ENCODE measurements at regions not wholly inside any gene's neighbourhood (a gene's known extent, or its start where the extent isn't known, plus 50 kb on each side); places are given as distances from the start of the nearest gene placed in this dataset.

DNA sequence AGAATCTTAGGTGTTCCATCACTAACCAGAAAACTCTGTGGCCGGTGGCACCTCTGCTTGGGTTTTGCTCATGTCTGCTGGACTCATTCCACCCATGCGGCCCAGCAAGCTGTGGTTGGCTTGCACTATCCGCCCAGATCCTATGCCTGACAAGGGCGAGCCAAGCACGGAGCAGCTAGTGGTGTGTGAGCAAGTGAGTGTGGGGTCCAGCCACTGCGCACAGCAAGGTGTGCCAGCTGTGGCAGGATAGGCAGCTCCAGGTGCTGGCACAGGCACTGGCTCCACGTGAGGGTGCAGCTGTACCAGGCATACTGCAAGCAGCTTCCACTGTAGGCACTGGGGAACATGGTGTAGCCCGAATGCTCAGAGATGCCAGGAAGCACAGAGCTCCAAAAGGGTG is 813.7 kb upstream of the CNTN5 start:
- Mint-ChIP-seq H3K4me3 (no peak overlapping the region), H3K36me3 (ENCODE audit: low read depth) (no peaks in the 10 kb centered on the region), H3K27me3 (no peaks in the 10 kb centered on the region), H3K4me1 (ENCODE audit: low read depth) (no peaks in the 10 kb centered on the region), H3K27ac (no peak overlapping the region), H3K9me3 (peaks cover 3% of the 10 kb centered on the region)
- DNase-seq (no peak), ATAC-seq (no peak)
- ChIA-PET CTCF (no interaction called here), POLR2A (no interaction called here)
- intact Hi-C loops (cut with micrococcal nuclease) = no loop called here
- TF ChIP-seq, protein P1, sequence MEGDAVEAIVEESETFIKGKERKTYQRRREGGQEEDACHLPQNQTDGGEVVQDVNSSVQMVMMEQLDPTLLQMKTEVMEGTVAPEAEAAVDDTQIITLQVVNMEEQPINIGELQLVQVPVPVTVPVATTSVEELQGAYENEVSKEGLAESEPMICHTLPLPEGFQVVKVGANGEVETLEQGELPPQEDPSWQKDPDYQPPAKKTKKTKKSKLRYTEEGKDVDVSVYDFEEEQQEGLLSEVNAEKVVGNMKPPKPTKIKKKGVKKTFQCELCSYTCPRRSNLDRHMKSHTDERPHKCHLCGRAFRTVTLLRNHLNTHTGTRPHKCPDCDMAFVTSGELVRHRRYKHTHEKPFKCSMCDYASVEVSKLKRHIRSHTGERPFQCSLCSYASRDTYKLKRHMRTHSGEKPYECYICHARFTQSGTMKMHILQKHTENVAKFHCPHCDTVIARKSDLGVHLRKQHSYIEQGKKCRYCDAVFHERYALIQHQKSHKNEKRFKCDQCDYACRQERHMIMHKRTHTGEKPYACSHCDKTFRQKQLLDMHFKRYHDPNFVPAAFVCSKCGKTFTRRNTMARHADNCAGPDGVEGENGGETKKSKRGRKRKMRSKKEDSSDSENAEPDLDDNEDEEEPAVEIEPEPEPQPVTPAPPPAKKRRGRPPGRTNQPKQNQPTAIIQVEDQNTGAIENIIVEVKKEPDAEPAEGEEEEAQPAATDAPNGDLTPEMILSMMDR (IDR thresholded peaks at IDR 0.05) = no peak

DNA sequence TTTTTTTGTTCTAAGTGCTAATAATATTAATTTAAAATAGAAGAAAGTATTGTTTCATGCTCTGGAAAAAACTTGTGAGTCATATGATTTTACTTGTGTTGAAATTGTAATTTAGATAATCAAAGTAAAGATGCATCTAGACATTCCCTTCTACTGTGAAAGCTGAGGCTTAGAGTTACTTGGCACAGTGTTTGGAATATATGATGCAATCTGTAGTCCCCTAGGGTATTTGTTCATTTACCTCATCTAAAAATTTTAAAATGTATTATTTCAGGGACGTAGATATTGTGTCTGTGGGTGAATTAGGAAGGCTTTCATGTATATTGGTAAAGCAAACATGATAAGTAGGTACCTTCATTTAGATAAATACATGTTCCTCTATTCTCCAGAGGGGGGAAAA is 793.5 kb upstream of the CNTN5 start:
- Mint-ChIP-seq H3K9me3 (peaks cover 3% of the 10 kb centered on the region), H3K27me3 (no peaks in the 10 kb centered on the region), H3K4me1 (ENCODE audit: low read depth) (no peaks in the 10 kb centered on the region), H3K27ac (no peak overlapping the region), H3K4me3 (no peak overlapping the region), H3K36me3 (ENCODE audit: low read depth) (no peaks in the 10 kb centered on the region)
- intact Hi-C loops (cut with micrococcal nuclease) = no loop called here
- ChIA-PET POLR2A (no interaction called here), CTCF (no interaction called here)
- DNase-seq = no peak
- ATAC-seq = no peak
- TF ChIP-seq, protein P1 (IDR thresholded peaks at IDR 0.05) = no peak

DNA sequence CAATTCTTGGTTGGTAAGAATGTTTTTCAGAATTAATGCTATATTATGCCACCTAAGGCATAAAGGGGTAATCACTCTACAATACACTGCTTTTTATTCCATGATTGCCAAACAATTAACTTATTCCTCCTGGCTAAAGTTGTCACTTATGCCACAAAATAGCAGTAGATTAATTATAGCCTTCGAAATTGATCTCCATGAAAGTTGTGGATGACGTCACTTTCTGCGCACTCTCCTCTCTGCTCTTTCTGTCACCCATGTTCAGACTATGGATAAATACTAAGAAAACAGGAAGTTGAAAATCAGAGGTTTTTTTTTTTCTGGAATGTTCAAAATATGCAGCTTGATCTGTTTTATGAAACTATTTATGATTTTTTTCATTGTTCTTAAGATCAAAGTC is 790.1 kb upstream of the CNTN5 start:
- ChIA-PET CTCF (no interaction called here), POLR2A (no interaction called here)
- DNase-seq = no peak
- intact Hi-C loops (cut with micrococcal nuclease) = no loop called here
- H3K27me3 Mint-ChIP-seq = no peaks in the 10 kb centered on the region
- H3K36me3 Mint-ChIP-seq (ENCODE audit: low read depth) = no peaks in the 10 kb centered on the region
- ATAC-seq = no peak
- peaks cover 2% of the 10 kb centered on the region for H3K9me3 Mint-ChIP-seq
- H3K4me3 Mint-ChIP-seq = no peak overlapping the region
- H3K4me1 Mint-ChIP-seq (ENCODE audit: low read depth) = no peaks in the 10 kb centered on the region
- TF ChIP-seq, protein P1 (IDR thresholded peaks at IDR 0.05) = no peak
- no peak overlapping the region for H3K27ac Mint-ChIP-seq

DNA sequence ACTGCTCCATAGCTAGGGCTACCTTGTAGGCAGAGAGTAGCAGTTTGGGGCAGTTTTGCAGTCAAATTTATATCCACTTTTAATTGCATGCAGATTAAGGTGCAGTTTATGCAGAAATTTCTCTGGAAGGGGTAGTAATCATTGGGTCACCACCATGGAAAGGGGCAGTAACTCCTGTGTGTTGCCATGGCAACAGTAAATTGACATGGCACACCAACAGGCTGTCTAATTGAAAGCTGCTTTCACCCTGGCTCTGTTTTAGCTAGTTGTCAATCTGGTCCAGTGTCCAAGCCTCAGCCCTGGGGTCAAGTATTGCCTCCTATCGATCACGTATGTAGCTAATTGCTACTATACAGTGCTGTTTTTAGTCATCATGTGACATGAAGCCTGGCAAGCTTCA is 786.1 kb upstream of the CNTN5 start:
- H3K9me3 Mint-ChIP-seq = peaks cover 2% of the 10 kb centered on the region
- no peak overlapping the region for H3K4me3 Mint-ChIP-seq
- no peak overlapping the region for H3K27ac Mint-ChIP-seq
- intact Hi-C loops (cut with micrococcal nuclease) = no loop called here
- ATAC-seq (no peak), DNase-seq (no peak)
- CTCF ChIA-PET = no interaction called here
- no peaks in the 10 kb centered on the region for H3K4me1 Mint-ChIP-seq (ENCODE audit: low read depth)
- H3K27me3 Mint-ChIP-seq = no peaks in the 10 kb centered on the region
- no peaks in the 10 kb centered on the region for H3K36me3 Mint-ChIP-seq (ENCODE audit: low read depth)
- TF ChIP-seq, protein P1 (IDR thresholded peaks at IDR 0.05) = no peak
- POLR2A ChIA-PET = no interaction called here

DNA sequence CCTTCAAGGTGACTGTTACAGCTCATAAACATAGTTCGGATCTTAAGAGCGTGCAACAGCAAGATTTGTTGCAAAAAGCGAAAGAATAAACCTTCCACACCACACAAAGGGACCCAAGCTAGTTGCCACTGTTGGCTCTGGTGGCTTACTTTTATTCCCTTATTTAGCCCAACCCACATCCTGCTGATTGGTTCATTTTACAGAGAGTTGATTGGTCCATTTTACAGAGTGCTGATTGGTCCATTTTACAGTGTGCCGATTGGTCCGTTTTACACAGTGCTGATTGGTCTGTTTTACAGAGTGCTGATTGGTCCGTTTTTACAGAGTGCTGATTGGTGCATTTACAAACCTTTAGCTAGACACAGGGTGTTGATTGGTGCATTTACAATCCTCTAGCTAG is 776.9 kb upstream of the CNTN5 start:
- Mint-ChIP-seq H3K9me3 (peaks cover 14% of the 10 kb centered on the region), H3K4me3 (no peak overlapping the region), H3K27me3 (no peaks in the 10 kb centered on the region), H3K27ac (no peak overlapping the region), H3K4me1 (ENCODE audit: low read depth) (no peaks in the 10 kb centered on the region), H3K36me3 (ENCODE audit: low read depth) (no peaks in the 10 kb centered on the region)
- TF ChIP-seq, protein P1 (IDR thresholded peaks at IDR 0.05) = no peak
- DNase-seq (no peak), ATAC-seq (no peak)
- intact Hi-C loops (cut with micrococcal nuclease) = no loop called here
- ChIA-PET POLR2A (no interaction called here), CTCF (no interaction called here)
